ENCODE measurements at regions not wholly inside any gene's neighbourhood (a gene's known extent, or its start where the extent isn't known, plus 50 kb on each side); places are given as distances from the start of the nearest gene placed in this dataset.

- dilution Hi-C loops (cut with HindIII; ENCODE audit: low sequenced_read_pairs, unreplicated experiment) (no loop called here), in situ Hi-C loops (cut with MboI; ENCODE audit: low sequenced_read_pairs) (no loop called here), intact Hi-C loops (cut with micrococcal nuclease) (no loop called here)
- Histone ChIP-seq H4K20me1 (ENCODE audit: insufficient read depth, low read length) (no peaks in the 10 kb centered on the region), H3K27ac (ENCODE audit: insufficient read depth, low read length) (no peak overlapping the region), H2BK20ac (ENCODE audit: low read depth, low read length) (no peak overlapping the region), H3K4me1 (ENCODE audit: control insufficient read depth, insufficient read depth, low read length) (no peaks in the 10 kb centered on the region), H2AFZ (replicated peaks; ENCODE audit: low read length, poor library complexity) (no peak overlapping the region), H3K4me2 (ENCODE audit: low read depth, low read length) (no peak overlapping the region), H2BK15ac (ENCODE audit: low read depth, low read length) (no peak overlapping the region), H3K14ac (replicated peaks; ENCODE audit: low read depth, low read length) (no peak overlapping the region), H3K9ac (ENCODE audit: low read depth, low read length) (no peak overlapping the region), H2BK120ac (ENCODE audit: low read depth, low read length) (no peak overlapping the region), H3K18ac (ENCODE audit: low read depth, low read length) (no peak overlapping the region), H3K9me3 (ENCODE audit: control insufficient read depth, insufficient read depth, low read length) (no peaks in the 10 kb centered on the region), H3K56ac (ENCODE audit: extremely low read depth, insufficient read depth, low read length) (no peak overlapping the region), H3K79me1 (ENCODE audit: low read depth in 1 of 2, low read length in 2 of 2) (no peaks in the 10 kb centered on the region), H2AK9ac (replicated peaks; ENCODE audit: low read depth, low read length, poor library complexity) (no peak overlapping the region), H4K5ac (ENCODE audit: low read depth, low read length) (no peak overlapping the region), H3K23ac (ENCODE audit: low read depth, low read length) (no peak overlapping the region), H3K36me3 (ENCODE audit: control insufficient read depth, insufficient read depth, low read length) (no peaks in the 10 kb centered on the region), H2BK5ac (ENCODE audit: low read depth, low read length, poor library complexity, severe bottlenecking) (no peak overlapping the region), H2AK5ac (ENCODE audit: low read depth, low read length) (no peak overlapping the region), H3K27me3 (ENCODE audit: control insufficient read depth, insufficient read depth, low read length) (peaks cover 17% of the 10 kb centered on the region), H3K4ac (ENCODE audit: low read depth, low read length) (no peak overlapping the region), H3K4me3 (ENCODE audit: insufficient read depth, low read depth, low read length) (no peak overlapping the region), H4K91ac (ENCODE audit: insufficient read depth, low read depth, low read length) (no peak overlapping the region), H3K9me1 (ENCODE audit: insufficient read depth, low read length) (no peaks in the 10 kb centered on the region), H4K8ac (ENCODE audit: low read depth in 2 of 2, low read length in 2 of 2) (no peak overlapping the region)
- no peak for DNase-seq
- ChIA-PET CTCF (no interaction called here), POLR2A (ENCODE audit: unreplicated experiment) (no interaction called here)
- no CpG with 5 or more reads among the region's 4 CpGs for WGBS, 2 experiments (ENCODE audit: extremely low coverage in 2 of 2, insufficient read length in 1 of 2)
- ATAC-seq (ENCODE audit: low read depth), result no peak
- no peak for TF ChIP-seq RFX5 (IDR thresholded peaks at IDR 0.05; ENCODE audit: low read depth, low read length)
- no peak for TF ChIP-seq NFE2L2 (IDR thresholded peaks at IDR 0.05; ENCODE audit: low read depth, low read length)
- no peak for TF ChIP-seq MXI1 (IDR thresholded peaks at IDR 0.05; ENCODE audit: borderline replicate concordance, low read depth, low read length)
- no TSS peak for BruUV-seq (replicated peaks)
Observed at GRCh38 chr11:119993722-119994121, 144.2 kb downstream of the TRIM29 start.

All from IMR-90 (cell line).